Keratinocyte (primary cell): ENCODE measurements at regions not wholly inside any gene's neighbourhood (a gene's known extent, or its start where the extent isn't known, plus 50 kb on each side); places are given as distances from the start of the nearest gene placed in this dataset.

ENCODE experiments used
- DNase-seq: peaks from one replicate; pipeline ENCODE4 v3.0.0-alpha.2; 2011; ENCODE audit warnings: low read depth, missing footprints, low spot score
- FAIRE-seq: peaks from 2 replicates; lab custom pipeline; 2011; peaks lifted over from hg19 to GRCh38; lab: Jason Lieb, UNC
- H2AFZ ChIP-seq: 2 replicates; pipeline ENCODE4 v1.6.0; 2012; ENCODE audit warnings: low read length, control low read depth, inconsistent platforms; ENCODE audit not compliant: control insufficient read depth
- H3K27ac ChIP-seq: 2 replicates; pipeline ENCODE4 v1.5.1; 2011; ENCODE audit warnings: low read length; ENCODE audit not compliant: control insufficient read depth, insufficient read depth
- H3K27me3 ChIP-seq: 3 replicates; pipeline ENCODE4 v1.6.0; 2011; ENCODE audit warnings: low read length; ENCODE audit not compliant: control insufficient read depth, insufficient read depth; ENCODE audit errors: extremely low read depth
- H3K36me3 ChIP-seq, 2 experiments: 2 replicates in 1 of 2; 3 replicates in 1 of 2; pipeline ENCODE4 v1.5.1; 2011; ENCODE audit warnings: low read length in 2 of 2, mild to moderate bottlenecking in 1 of 2; ENCODE audit not compliant: control insufficient read depth in 2 of 2, insufficient read depth in 2 of 2; ENCODE audit errors: extremely low read depth in 1 of 2
- H3K4me1 ChIP-seq: 3 replicates; pipeline ENCODE4 v1.5.1; 2011; ENCODE audit warnings: low read length; ENCODE audit not compliant: control insufficient read depth, insufficient read depth; ENCODE audit errors: extremely low read depth
- H3K4me2 ChIP-seq: 3 replicates; pipeline ENCODE4 v1.6.0; 2011; ENCODE audit warnings: low read depth, low read length; ENCODE audit not compliant: control insufficient read depth, insufficient read depth; ENCODE audit errors: extremely low read depth
- H3K4me3 ChIP-seq, 3 experiments: fragments of 200-600 bp in 1 of 3; sonication (generic) in 1 of 3; 2 replicates in 2 of 3; 3 replicates in 1 of 3; pipeline ENCODE4 v1.5.1; 2011 to 2016; ENCODE audit warnings: low read length in 3 of 3, mild to moderate bottlenecking in 3 of 3, control low read depth in 2 of 3, inconsistent platforms in 1 of 3, low read depth in 1 of 3, mixed read lengths in 1 of 3, mixed run types in 1 of 3, moderate library complexity in 1 of 3; ENCODE audit not compliant: control insufficient read depth in 2 of 3, insufficient read depth in 2 of 3; ENCODE audit errors: extremely low read depth in 1 of 3
- H3K79me2 ChIP-seq: 2 replicates; pipeline ENCODE4 v1.6.0; 2012; ENCODE audit warnings: low read length; ENCODE audit not compliant: control insufficient read depth, insufficient read depth
- H3K9ac ChIP-seq: 3 replicates; pipeline ENCODE4 v1.6.0; 2011; ENCODE audit warnings: low read length; ENCODE audit not compliant: control insufficient read depth, insufficient read depth; ENCODE audit errors: extremely low read depth
- H3K9me1 ChIP-seq: 3 replicates; pipeline ENCODE4 v1.6.0; 2011; ENCODE audit warnings: low read length; ENCODE audit not compliant: control insufficient read depth, insufficient read depth; ENCODE audit errors: extremely low read depth
- H3K9me3 ChIP-seq: 2 replicates; pipeline ENCODE4 v1.5.1; 2012; ENCODE audit warnings: low read depth, low read length; ENCODE audit not compliant: control insufficient read depth
- H4K20me1 ChIP-seq: 3 replicates; pipeline ENCODE4 v1.6.0; 2011; ENCODE audit warnings: low read length; ENCODE audit not compliant: control insufficient read depth, insufficient read depth; ENCODE audit errors: extremely low read depth
- EZH2 ChIP-seq: IDR thresholded peaks from one replicate; pipeline ENCODE4 v1.6.1; 2012; ENCODE audit warnings: inconsistent platforms, mild to moderate bottlenecking, low read length, moderate library complexity
- dilution Hi-C: fragments of 300-500 bp; cut with MboI; formaldehyde crosslinking; loops from one replicate; pipeline ENCODE4 v1.7.0; 2020; ENCODE audit warnings: low sequenced_read_pairs; ENCODE audit not compliant: extremely low pct_ligation_motif_present
- TF ChIP-seq, protein P1 (sequence below), 3 experiments: IDR thresholded peaks in 1 of 3; conservative IDR thresholded peaks in 1 of 3; optimal IDR thresholded peaks in 1 of 3; 2 replicates in 2 of 3; 3 replicates in 1 of 3; pipeline versions ENCODE3 to v1.5.1; 2011; ENCODE audit warnings: low read length in 3 of 3, mild to moderate bottlenecking in 3 of 3, moderate library complexity in 2 of 3, control low read depth in 1 of 3, inconsistent platforms in 1 of 3; ENCODE audit not compliant: insufficient read depth in 2 of 3; ENCODE audit errors: extremely low read depth in 1 of 3

DNA sequence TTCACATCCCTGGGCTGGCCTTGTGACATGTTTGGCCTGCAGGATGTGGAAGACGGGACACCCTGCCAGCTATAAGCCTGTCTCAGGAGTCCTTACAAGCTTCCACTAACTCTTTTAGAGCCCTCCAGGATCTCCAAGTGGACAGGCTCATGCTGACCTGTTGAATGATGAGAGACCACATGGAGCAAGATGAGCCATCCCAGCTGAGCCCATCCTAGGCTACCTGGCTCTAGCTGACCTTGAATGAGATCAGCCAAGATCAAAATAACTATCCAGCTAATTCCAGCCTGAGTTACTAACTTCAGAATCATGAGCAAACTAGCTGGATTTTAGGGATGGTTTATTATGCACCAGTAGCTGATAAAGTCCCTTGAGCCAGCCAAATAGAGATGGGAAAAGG is 169.5 kb downstream of the TFAP2C start:
- Histone ChIP-seq H3K27ac (no peak overlapping the region), H3K27me3 (no peaks in the 10 kb centered on the region), H3K79me2 (no peaks in the 10 kb centered on the region), H3K4me2 (no peak overlapping the region), H3K9ac (no peak overlapping the region), H3K9me1 (no peaks in the 10 kb centered on the region), H2AFZ (no peak overlapping the region), H3K36me3 (no peaks in the 10 kb centered on the region), H3K4me1 (peaks cover 3% of the 10 kb centered on the region), H3K9me3 (no peaks in the 10 kb centered on the region), H3K4me3 (no peak overlapping the region), H4K20me1 (no peaks in the 10 kb centered on the region)
- TF ChIP-seq EZH2, result no peak
- TF ChIP-seq, protein P1, sequence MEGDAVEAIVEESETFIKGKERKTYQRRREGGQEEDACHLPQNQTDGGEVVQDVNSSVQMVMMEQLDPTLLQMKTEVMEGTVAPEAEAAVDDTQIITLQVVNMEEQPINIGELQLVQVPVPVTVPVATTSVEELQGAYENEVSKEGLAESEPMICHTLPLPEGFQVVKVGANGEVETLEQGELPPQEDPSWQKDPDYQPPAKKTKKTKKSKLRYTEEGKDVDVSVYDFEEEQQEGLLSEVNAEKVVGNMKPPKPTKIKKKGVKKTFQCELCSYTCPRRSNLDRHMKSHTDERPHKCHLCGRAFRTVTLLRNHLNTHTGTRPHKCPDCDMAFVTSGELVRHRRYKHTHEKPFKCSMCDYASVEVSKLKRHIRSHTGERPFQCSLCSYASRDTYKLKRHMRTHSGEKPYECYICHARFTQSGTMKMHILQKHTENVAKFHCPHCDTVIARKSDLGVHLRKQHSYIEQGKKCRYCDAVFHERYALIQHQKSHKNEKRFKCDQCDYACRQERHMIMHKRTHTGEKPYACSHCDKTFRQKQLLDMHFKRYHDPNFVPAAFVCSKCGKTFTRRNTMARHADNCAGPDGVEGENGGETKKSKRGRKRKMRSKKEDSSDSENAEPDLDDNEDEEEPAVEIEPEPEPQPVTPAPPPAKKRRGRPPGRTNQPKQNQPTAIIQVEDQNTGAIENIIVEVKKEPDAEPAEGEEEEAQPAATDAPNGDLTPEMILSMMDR (optimal IDR thresholded peaks at IDR 0.05 in 1 of 3, IDR thresholded peaks at IDR 0.05 in 1 of 3, conservative IDR thresholded peaks at IDR 0.05 in 1 of 3; ENCODE audit: extremely low read depth in 1 of 3, insufficient read depth in 2 of 3, low read length in 3 of 3), result no peak
- dilution Hi-C loops, result no loop called here
- DNase-seq (no peak), FAIRE-seq (no peak)

DNA sequence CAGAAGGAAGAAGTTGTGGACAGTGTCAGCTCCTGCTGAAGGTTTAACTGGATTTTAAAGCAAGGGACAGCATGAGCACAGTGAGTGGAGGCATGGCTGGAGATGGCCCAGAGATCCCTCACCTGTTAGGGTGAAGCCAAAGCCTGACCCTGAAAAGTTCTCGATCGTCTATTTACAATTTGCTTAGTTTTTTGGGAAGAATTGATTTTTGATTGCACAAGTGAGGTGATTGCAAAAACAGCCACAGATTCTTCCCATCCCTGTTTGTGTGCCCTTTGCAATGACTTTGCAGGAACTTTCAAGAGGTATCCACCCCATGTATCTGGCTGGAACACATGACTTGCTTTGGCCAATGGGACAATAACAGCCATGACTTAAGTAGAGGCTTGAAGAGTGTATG is 170.1 kb downstream of the TFAP2C start:
- dilution Hi-C loops, result no loop called here

More for the DNA sequence above, 170.1 kb downstream of the TFAP2C start:
- H3K9ac ChIP-seq, result no peak overlapping the region
- no peaks in the 10 kb centered on the region for H4K20me1 ChIP-seq
- no peaks in the 10 kb centered on the region for H3K9me3 ChIP-seq
- H2AFZ ChIP-seq, result no peak overlapping the region
- no peak for DNase-seq
- FAIRE-seq, result no peak
- no peaks in the 10 kb centered on the region for H3K36me3 ChIP-seq
- H3K27me3 ChIP-seq, result no peaks in the 10 kb centered on the region
- no peaks in the 10 kb centered on the region for H3K9me1 ChIP-seq
- no peak overlapping the region for H3K4me3 ChIP-seq
- no peak overlapping the region for H3K4me2 ChIP-seq
- no peak for TF ChIP-seq EZH2
- TF ChIP-seq, protein P1 (optimal IDR thresholded peaks at IDR 0.05 in 1 of 3, IDR thresholded peaks at IDR 0.05 in 1 of 3, conservative IDR thresholded peaks at IDR 0.05 in 1 of 3; ENCODE audit: extremely low read depth in 1 of 3, insufficient read depth in 2 of 3, low read length in 3 of 3), result no peak
- no peaks in the 10 kb centered on the region for H3K79me2 ChIP-seq
- H3K4me1 ChIP-seq, result peaks cover 5% of the 10 kb centered on the region
- no peak overlapping the region for H3K27ac ChIP-seq
